Glutamatergic neuron (in vitro differentiated cells): ENCODE measurements at regions not wholly inside any gene's neighbourhood (a gene's known extent, or its start where the extent isn't known, plus 50 kb on each side); places are given as distances from the start of the nearest gene placed in this dataset.
A peak's percentile ranks its signal among the peaks of the same experiment; 100 is the strongest.

ENCODE experiments used
- DNase-seq: peaks from one replicate; pipeline ENCODE4 v3.0.0; 2022
- H3K27ac Mint-ChIP-seq: one replicate; pipeline ENCODE4 v1.8.0; 2020; ENCODE audit warnings: mild to moderate bottlenecking, mixed read lengths, inconsistent platforms; ENCODE audit not compliant: unreplicated experiment
- H3K27me3 Mint-ChIP-seq: one replicate; pipeline ENCODE4 v1.8.0; 2020; ENCODE audit warnings: mild to moderate bottlenecking, moderate library complexity, mixed read lengths, inconsistent platforms; ENCODE audit not compliant: unreplicated experiment
- H3K36me3 Mint-ChIP-seq: one replicate; pipeline ENCODE4 v1.8.0; 2020; ENCODE audit warnings: mild to moderate bottlenecking, mixed read lengths, inconsistent platforms; ENCODE audit not compliant: unreplicated experiment
- H3K4me1 Mint-ChIP-seq: one replicate; pipeline ENCODE4 v1.8.0; 2020; ENCODE audit warnings: mild to moderate bottlenecking, low read depth, mixed read lengths, inconsistent platforms; ENCODE audit not compliant: unreplicated experiment
- H3K4me3 Mint-ChIP-seq: one replicate; pipeline ENCODE4 v1.8.0; 2020; ENCODE audit warnings: mild to moderate bottlenecking, mixed read lengths, inconsistent platforms; ENCODE audit not compliant: unreplicated experiment
- H3K9me3 Mint-ChIP-seq: one replicate; pipeline ENCODE4 v1.8.0; 2020; ENCODE audit warnings: mild to moderate bottlenecking, moderate library complexity, mixed read lengths, inconsistent platforms; ENCODE audit not compliant: unreplicated experiment
- CTCF ChIP-seq: fragments of 200-600 bp; sonication (generic); IDR thresholded peaks from one replicate; pipeline ENCODE4 v1.5.0; 2021; ENCODE audit not compliant: partially characterized antibody, unreplicated experiment

GRCh38 chrX:42490111-42490510, 287.9 kb downstream of the PPP1R2C start:
- H3K4me1 Mint-ChIP-seq: no peaks in the 10 kb centered on the region
- H3K27me3 Mint-ChIP-seq: no peaks in the 10 kb centered on the region
- no peak overlapping the region for H3K4me3 Mint-ChIP-seq
- no peak overlapping the region for H3K27ac Mint-ChIP-seq
- no peak for DNase-seq
- no peaks in the 10 kb centered on the region for H3K9me3 Mint-ChIP-seq
- TF ChIP-seq CTCF: no peak
- no peaks in the 10 kb centered on the region for H3K36me3 Mint-ChIP-seq

GRCh38 chrX:42485601-42486000, 292.4 kb downstream of the PPP1R2C start:
- Mint-ChIP-seq H3K9me3 (no peaks in the 10 kb centered on the region), H3K4me3 (no peak overlapping the region), H3K36me3 (no peaks in the 10 kb centered on the region), H3K27ac (no peak overlapping the region), H3K4me1 (no peaks in the 10 kb centered on the region), H3K27me3 (no peaks in the 10 kb centered on the region)
- DNase-seq: no peak
- no peak for TF ChIP-seq CTCF

- TF ChIP-seq CTCF: no peak
- no peak for DNase-seq
- Mint-ChIP-seq H3K36me3 (no peaks in the 10 kb centered on the region), H3K27me3 (no peaks in the 10 kb centered on the region), H3K27ac (no peak overlapping the region), H3K9me3 (no peaks in the 10 kb centered on the region), H3K4me1 (no peaks in the 10 kb centered on the region), H3K4me3 (no peak overlapping the region)
Measured at GRCh38 chrX:42484233-42484632, 293.7 kb downstream of the PPP1R2C start.

- TF ChIP-seq CTCF: no peak
- H3K4me3 Mint-ChIP-seq: no peak overlapping the region
- H3K36me3 Mint-ChIP-seq: peaks cover 4% of the 10 kb centered on the region
- H3K27me3 Mint-ChIP-seq: no peaks in the 10 kb centered on the region
- DNase-seq: no peak
- no peak overlapping the region for H3K27ac Mint-ChIP-seq
- peaks cover 5% of the 10 kb centered on the region for H3K9me3 Mint-ChIP-seq
- peaks cover 3% of the 10 kb centered on the region for H3K4me1 Mint-ChIP-seq
Measured at GRCh38 chrX:42477396-42477795, 300.6 kb downstream of the PPP1R2C start.

GRCh38 chrX:42472727-42473126, 305.2 kb downstream of the PPP1R2C start:
- peaks cover 5% of the 10 kb centered on the region for H3K9me3 Mint-ChIP-seq
- H3K27me3 Mint-ChIP-seq: peaks cover 1% of the 10 kb centered on the region
- DNase-seq: no peak
- peak overlapping the region; percentile 66 for H3K27ac Mint-ChIP-seq
- peaks cover 4% of the 10 kb centered on the region for H3K36me3 Mint-ChIP-seq
- peaks cover 10% of the 10 kb centered on the region for H3K4me1 Mint-ChIP-seq
- no peak overlapping the region for H3K4me3 Mint-ChIP-seq
- TF ChIP-seq CTCF: no peak
